GM19025 (cell line): ENCODE measurements at regions not wholly inside any gene's neighbourhood (a gene's known extent, or its start where the extent isn't known, plus 50 kb on each side); places are given as distances from the start of the nearest gene placed in this dataset.
"Not testable (repeated sequence)": the region's sequence is repeated elsewhere in the genome, so short reads cannot be mapped to it uniquely, and the experiment has no call there.

Experiments
- ATAC-seq: cut with Tn5 transposase; IDR thresholded peaks from one replicate; pipeline ENCODE4 v1.9.1; 2021; ENCODE audit warnings: mild to moderate bottlenecking, low read depth, moderate library complexity; ENCODE audit not compliant: unreplicated experiment

DNA sequence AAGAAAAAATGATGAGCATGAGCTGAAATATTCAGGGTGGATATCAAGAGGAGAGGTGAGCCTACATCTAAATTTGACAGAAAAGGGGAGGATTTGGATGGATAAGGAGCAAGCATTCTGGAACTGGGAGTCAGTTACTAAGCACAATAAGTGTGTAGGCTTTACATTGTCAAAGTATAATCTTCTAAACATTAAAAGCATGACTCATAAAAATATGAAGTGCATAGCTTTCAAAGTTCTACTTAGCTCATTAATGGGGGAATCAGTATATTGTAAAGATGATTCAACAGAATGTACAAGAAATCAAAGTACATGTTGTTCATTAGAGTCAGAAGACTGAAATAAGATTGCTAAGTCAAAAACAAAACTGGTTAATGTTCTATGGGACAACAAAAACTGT, 248.0 kb upstream of the GAS1 start:
- ATAC-seq: no peak

DNA sequence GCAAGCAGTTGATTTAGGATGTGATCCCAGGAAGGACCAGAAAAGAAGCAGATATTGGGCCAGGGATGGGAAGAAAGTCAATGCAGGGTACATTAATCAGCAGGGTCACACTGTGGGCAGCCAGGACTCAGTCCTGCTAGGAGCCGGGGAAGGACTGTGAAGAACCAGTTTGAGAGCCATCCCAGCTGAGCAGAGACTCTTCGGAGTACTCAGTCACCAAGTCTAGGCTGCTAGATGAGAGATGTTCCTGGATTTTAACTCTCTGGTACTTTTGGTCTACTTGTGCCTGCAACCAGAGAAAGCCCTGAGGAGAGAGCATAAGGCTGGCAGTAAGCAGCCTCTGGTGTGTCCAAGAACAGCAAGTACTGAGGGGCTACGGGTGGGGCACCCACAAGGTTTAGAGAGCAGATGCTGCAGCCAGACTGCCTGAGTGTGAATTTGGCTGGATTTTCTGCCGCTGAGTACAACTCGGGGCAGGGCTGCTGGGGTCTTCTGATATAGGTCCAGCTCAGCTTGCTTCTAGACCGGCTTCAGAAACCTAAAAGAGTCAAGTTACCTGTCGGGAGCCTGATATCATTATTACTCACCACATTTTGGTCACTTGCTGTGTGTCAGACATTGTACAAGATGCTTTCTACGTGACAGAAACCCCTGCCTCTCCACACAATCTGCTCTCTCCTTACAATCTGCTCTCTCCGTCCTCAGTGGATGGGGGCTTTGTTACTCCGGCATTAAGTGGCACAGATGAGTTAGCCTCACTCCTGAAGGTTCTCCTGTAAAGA, 250.2 kb upstream of the GAS1 start:
- ATAC-seq: no peak

DNA sequence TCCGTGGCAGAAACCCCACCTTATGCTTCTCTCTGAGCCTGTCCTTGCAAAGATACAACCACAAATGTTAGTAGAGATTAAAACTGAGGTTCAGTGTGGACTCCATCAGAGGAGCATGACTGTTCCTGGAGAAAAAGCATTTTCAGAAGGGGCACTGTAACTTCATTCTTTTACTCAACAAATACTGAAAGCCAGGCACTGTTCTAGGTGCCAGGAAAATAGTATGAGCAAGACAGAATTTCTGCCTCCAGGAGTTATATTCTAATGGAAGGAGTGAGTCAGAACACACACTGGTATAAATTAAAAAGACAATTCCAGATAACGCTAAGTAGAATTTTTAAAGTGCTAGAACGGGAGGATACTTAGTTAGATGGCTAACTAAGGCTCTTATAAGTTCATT, 251.4 kb upstream of the GAS1 start:
- no peak for ATAC-seq

DNA sequence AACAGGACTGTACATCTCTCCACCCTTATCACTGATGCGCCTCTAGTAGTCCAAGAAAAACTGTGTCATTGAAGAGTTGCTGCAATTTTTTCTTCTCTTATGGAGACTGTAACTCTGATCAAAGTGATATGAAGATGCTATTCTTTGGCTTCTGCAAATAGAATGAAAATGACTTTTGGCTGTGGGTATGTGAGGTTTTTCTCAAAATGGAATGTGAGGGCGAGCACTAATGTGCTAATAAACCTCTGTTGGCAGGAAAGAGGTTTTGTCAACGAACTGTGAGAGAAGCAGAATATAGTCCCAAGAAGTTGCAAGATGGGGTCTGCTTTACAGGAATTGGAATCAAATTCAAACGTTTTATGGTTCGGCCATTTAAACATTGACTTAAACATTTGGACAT, 252.0 kb upstream of the GAS1 start:
- no peak for ATAC-seq

DNA sequence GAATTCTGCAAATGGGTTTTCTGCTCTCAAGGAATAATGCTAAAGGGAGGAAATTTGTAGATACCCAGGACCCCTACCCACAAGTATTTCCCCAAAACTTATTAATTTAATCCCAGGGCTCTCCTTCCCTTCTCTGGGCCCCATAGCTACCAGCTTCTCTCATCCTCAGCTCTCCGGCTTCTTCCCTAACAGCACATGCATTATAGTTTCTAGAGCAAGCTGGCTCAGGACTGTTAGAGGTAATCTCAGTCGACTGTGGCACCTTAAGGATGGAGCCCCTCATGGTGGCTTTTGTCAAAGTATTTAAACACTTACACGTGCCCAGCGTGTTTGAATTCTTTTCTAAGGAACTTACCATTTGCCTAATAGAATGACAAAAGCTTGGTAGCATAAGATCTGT, 252.5 kb upstream of the GAS1 start:
- ATAC-seq: no peak

DNA sequence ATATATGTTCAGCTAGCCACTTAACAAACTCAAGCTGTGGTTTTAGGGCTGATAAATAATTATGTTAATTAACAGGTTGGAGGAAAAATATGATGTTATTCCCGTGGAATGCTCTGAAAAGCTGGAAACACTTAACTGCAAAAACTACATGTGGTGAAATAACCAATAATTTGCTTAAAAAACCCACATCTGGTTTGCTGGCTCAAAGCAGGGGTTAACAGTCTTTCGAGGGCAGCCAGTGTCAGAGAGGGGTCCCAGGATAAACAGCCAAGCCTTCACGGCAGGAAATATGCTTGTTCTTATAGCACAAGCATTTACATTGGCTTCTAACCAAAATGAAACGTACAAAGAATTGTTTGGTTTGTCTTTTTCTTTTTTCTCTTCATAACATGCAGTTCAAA, 254.0 kb upstream of the GAS1 start:
- no peak for ATAC-seq

DNA sequence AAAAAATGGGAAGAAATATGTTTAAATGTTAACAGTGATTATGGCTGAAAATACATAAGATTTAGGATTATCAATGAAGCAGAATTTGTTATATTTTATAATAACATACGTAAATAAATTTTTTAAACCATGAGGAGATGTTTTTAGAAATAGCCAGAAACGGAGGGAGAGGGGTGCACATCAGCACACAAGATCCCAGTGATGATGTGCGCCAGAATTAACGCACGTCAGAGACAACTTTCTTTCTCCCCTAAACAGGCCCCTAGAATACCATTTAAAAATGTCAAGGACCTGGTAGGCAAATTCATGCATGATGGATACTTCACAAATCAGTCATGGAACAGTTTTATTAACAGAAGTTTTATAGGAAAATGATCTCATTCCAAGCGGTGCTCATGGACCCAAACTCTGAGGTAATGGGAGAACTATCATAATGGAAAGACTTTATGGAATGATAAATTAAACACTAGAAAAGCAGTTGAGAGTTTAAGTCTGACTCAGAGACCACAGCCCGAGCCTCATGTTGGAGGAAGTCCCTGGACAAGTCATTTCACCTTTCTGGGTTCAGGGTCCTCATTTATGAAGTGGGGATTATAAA, 258.9 kb upstream of the GAS1 start:
- ATAC-seq: no peak

DNA sequence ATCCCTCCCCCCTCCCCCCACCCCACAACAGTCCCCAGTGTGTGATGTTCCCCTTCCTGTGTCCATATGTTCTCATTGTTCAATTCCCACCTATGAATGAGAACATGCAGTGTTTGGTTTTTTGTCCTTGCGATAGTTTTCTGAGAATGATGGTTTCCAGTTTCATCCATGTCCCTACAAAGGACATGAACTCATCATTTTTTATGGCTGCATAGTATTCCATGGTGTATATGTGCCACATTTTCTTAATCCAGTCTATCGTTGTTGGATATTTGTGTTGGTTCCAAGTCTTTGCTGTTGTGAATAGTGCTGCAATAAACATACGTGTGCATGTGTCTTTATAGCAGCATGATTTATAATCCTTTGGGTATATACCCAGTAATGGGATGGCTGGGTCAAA, 263.4 kb upstream of the GAS1 start:
- ATAC-seq: not testable (repeated sequence)

DNA sequence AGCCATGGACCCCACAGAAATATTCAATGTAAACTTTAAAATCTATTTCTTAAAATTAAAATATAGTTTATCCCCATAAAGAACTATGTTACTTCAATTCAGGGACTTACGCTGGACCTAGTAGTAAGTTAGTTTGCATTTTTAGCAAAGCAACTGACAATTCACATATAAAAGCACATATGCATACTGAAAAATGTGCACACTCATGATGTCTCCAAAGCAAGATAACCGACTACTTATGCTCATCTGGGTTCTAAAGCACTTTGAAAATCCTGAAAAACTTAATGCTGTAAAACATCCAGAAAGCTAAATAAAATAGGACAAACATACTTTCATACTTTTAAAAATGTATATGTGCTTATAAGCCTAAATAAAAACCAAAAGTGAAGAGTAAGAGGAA, 264.4 kb upstream of the GAS1 start:
- ATAC-seq: no peak

DNA sequence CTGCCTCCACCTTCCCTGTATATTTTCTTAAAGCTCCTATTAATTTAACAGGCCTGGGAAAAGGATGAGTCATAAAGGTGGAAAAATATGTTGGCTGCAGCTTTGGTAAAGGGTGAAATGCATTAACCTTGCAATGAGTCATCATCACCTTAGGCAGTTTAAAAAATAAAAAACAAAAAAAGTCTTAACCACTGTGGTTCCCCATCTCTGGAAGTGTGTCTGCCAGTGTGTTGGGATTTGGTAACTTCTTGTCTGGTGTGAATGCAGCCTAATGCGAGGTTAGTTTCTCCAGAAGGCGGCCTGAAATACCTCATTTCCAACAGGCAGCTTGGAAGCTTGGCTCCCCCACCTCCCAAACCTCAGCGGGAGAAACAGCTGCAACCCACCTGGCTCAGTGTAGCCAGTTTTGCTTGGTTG, 265.3 kb upstream of the GAS1 start:
- no peak for ATAC-seq

DNA sequence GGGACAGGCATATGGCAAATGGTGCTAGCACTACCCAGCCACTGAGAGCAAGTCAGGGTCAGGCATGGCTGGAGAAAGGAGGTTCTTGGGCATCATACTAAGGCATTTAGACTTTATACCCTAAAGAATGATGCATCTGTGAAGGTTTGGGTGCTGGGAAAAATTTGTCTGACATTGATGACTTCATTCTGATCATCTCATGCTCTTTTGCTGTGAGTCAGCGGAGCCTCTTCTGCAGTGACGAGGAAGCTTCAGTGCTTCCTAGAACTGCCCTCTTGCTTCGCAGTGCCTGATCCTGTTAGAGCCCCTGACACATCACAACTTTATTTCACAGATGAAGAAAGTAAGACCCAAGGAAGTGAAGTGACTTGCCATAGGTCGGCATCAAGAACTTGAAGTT, 266.6 kb upstream of the GAS1 start:
- ATAC-seq: no peak

DNA sequence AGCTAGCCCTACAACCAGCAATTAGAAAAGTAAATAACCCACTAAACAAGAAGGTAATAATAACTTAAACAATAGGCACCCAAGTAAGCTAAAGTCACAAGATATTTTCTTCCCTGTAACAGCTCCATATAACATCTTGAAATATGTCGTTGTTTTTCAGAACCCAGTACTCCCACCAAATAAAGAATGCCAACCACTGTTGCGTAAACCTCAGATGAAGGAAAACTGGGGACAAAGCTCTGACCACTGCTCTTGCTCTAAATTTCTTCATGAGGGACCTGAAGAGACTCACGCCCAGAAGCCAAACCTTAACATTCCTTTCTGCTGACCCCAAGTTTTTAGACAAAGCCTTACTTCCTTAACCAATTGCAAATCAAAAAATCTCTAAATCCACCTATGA, 267.7 kb upstream of the GAS1 start:
- no peak for ATAC-seq

DNA sequence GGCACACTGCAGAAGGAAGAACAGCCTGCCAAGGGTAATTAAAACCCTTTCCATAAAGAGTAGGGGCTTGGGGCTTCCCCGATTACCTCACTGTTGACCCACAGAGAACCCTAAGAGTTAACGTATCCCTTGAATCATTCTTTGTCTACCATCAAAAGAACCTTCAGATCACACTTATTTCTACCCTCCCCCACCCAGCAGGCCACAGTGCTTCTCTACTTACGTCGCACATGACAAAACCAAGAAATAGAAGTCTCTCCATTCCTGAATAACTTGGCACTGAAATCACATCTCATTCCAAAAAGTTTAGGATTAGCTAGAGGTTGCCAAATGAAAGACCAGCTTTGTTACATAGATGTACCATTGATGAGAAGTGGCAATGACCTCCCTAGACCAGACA, 268.7 kb upstream of the GAS1 start:
- no peak for ATAC-seq

DNA sequence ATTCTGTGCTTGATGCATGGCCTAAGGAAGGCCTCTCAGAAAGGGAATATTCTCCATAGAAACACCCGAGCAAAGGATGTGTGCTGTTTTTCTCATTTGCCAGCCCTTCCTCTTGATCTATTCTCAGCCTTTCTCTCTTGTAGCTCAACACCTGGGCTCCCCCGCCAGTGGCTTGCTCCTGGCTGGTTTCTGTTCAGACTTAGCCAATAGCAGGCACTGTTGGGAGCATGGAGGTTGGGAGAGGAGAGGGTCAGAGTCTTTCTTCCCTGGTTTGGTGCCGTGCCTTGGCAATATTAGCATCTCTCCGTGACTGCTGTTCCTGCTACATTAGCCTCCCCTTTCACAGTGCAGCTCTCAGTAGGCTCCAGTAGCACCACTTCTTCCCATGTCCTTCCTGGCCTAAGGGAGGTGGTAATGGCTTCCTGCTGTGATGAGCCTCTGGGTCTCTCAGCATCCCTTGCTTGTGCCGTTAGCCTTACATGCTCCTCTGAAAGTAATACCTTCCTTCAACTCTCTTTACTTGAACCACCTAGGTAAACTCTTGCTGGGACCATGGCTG, 269.7 kb upstream of the GAS1 start:
- no peak for ATAC-seq

DNA sequence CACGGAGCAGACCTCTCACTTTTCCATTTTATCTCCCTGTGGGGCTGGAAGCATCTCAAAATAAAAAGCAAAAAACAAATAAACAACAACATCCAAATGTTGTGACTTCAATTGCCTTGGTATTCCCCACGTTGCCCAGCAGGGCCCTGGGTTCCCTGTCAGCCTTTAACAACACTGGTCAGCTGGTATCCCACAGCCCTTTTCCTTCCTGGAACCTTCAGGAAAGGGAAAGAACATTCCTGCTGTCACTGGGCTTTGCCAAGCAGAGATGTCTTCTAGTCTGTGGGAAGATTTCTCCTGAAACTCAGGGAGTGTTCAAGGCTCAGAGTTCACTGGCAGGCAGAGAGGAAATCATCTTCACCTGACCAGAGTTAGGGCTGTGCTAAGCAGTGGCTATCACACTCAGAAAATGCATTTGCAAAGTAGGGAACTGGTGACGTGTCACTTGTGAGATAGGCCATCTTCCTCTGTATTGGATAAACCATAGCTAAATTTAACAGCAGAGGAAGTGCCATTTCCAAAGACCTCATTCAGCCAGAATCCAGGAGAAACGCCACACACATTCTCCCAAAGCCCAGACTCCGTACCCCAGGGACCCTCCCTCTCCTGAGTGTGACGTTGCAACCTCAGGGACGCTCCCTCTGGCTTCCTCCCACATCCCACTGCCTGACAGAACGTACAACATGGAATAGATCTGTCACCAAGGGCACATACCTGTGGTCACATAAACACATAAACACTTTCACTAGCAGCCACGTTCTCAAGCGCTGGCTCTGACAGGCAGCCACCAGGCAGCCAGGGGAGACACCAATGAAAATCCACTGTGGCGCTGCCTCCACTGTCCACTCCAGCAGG, 274.0 kb upstream of the DAPK1 start:
- ATAC-seq: no peak

DNA sequence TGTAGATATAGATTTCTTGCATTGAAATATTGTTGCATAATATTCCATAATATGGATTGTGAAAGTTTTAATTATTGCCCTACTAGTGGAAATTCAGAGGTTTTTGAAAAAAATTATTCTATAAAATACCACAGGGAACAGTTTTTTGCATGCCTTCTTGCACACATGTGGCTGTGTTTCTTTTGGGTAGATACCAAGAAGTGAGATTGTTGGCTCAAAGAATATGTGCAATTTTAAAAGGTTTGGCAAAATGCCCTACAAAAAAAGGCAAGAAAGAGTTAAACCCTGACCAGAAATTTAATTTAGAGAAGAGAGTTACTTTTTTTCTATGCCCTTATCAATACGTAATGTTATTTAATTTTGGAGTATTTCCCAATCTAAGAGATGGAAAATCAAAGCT, 270.8 kb upstream of the DAPK1 start:
- ATAC-seq: no peak

DNA sequence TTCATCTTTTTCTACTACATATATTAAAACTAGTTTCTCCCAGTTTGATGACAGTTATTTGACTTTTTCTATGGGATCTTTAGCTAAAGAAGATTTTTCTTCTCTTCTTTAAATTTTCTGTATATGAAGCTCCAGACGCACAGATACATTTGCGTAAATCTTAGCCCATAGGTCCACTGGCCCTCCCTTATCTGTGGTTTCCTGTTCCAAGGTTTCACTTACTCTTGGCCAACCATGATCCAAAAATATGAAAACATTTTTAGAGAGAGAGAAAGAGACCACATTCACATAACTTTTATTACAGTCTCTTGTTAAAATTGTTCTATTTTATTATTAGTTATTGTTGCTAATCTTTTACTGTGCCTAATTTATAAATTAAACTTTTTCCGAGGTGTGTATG, 270.2 kb upstream of the DAPK1 start:
- ATAC-seq: no peak

DNA sequence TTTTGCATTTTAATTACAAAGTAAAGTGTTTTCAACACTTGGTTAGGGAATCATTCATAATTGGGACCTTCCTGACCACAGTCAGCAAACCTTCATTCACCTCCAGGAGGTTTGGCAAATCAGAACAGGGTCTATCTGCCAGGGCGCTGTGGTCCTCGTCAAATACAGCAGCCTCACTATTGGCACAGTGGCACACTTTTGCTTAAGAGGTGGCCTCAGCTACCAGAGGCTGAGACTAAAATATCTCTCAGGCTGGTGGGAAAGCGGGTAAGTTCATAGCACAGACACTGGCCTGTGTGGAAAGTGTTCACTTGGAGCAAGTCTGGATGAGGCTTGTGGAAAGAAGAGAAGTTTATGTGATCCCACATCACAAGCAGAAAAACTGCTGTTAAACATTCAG, 268.6 kb upstream of the DAPK1 start:
- no peak for ATAC-seq

DNA sequence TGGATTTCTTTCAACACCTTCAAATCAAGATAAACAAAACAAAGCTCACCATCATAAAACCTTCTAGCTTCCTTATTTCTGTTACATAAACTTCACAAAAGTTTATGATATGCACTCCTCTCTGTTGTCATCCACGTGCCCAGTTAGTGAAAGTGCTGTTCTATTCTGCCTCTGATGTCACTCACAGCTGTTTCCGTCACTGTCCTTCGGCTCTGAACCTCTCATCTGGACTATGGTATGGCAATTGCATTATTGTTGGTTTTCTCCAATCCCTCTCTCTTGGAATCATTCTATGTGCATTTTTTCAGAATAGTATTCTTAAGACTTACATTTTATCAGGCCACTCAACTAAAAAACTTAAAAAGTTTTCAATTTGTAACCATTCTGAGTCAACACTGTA, 264.2 kb upstream of the DAPK1 start:
- no peak for ATAC-seq

DNA sequence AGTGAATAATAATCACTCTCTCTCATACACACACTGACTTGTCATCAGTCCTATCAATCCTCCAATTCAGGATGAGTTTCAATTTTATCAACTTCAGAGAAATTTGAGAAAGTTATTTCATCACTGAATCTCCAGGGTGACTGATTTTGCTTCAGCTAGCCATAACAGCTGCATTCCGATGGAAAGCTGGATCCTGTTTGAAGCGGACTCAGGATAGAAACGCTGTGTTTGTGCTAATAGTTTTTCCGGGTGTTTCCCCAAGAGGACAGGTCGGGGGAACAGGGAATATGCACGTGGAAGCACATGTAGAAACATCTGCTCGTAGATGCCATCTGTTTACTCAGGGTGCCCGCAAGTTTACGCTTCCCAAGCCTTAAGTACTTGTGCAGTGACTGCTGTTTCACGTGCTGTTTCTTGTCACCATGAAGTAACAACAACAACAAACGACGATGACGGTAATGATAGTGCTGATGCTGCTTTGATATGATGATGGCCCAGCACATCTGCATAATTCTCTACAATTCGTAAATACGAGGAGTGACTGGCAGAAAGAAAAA, 263.7 kb upstream of the DAPK1 start:
- no peak for ATAC-seq

DNA sequence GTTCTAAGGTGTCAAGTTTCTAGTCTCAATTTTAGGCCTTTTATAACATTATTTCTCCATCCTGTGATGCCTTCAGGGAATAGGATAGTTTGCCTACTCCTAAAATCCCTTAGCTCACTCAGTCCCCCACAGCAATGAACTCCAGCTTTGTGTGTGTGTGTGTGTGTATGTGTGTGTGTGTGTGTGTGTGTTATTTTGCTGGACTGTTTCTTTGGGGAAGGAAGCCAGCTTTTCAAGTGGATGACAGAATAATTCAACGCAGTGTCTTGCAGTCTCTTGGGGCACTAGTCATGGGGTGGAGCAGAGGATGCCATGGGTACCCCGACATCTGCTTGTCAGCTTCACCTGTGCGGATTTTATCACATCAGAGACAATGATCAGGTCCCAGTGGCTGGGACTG, 262.8 kb upstream of the DAPK1 start:
- ATAC-seq: no peak
